ENCODE measurements at regions not wholly inside any gene's neighbourhood (a gene's known extent, or its start where the extent isn't known, plus 50 kb on each side); places are given as distances from the start of the nearest gene placed in this dataset.

GRCh38 chr7:113405296-113406056 is 287.1 kb upstream of the SMIM30 start:
- Histone ChIP-seq H3K4me3 (no peak overlapping the region), H3K4me1 (no peaks in the 10 kb centered on the region), H3K27me3 (no peaks in the 10 kb centered on the region), H3K36me3 (no peaks in the 10 kb centered on the region), H3K9me3 (no peaks in the 10 kb centered on the region), H3K27ac (no peak overlapping the region)
- DNase-seq: no peak
- TF ChIP-seq CTCF (IDR thresholded peaks at IDR 0.05): no peak
- no peak for TF ChIP-seq POLR2A (IDR thresholded peaks at IDR 0.05)
- TF ChIP-seq POLR2AphosphoS5 (IDR thresholded peaks at IDR 0.05): no peak
- no peak for TF ChIP-seq EP300 (IDR thresholded peaks at IDR 0.05)
- WGBS, 5 donors: 82 to 90% (median 84%) methylated on average over 4 of the region's 4 CpGs
- intact Hi-C loops (cut with DNase I; ENCODE audit: low total_unique reads): no loop called here

DNA sequence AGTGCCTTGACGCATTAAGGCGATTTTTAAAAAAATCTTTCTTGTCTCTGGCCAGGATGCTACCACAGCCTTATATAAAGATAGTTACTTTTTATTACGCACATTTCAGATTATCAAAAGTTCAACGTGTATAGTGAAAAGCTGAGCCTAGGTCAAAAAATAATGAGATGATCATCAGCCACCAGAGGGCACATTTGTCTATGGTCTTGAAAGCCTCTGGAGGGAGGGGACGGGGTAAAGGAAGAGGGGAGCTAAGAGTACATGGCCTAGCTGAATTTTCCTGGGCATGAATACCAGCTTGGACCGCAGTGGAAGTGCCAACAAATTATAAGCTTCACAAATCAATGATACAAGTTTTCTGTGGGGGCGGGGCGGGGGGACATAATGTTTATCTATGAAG is 285.9 kb upstream of the SMIM30 start:
- H3K36me3 ChIP-seq: no peaks in the 10 kb centered on the region
- no peak for DNase-seq
- no peaks in the 10 kb centered on the region for H3K4me1 ChIP-seq
- no peaks in the 10 kb centered on the region for H3K27me3 ChIP-seq
- no peak overlapping the region for H3K4me3 ChIP-seq
- 51 to 62% (median 53%) methylated on average over 8 of the region's 8 CpGs for WGBS, 5 donors
- no peak overlapping the region for H3K27ac ChIP-seq
- H3K9me3 ChIP-seq: no peaks in the 10 kb centered on the region
- TF ChIP-seq CTCF (IDR thresholded peaks at IDR 0.05) (no peak), POLR2AphosphoS5 (IDR thresholded peaks at IDR 0.05) (no peak), EP300 (IDR thresholded peaks at IDR 0.05) (no peak), POLR2A (IDR thresholded peaks at IDR 0.05) (no peak)
- intact Hi-C loops (cut with DNase I; ENCODE audit: low total_unique reads): no loop called here

- no peak overlapping the region for H3K27ac ChIP-seq
- no peak for DNase-seq
- no peak overlapping the region for H3K4me3 ChIP-seq
- intact Hi-C loops (cut with DNase I; ENCODE audit: low total_unique reads): no loop called here
- H3K36me3 ChIP-seq: no peaks in the 10 kb centered on the region
- TF ChIP-seq POLR2AphosphoS5 (IDR thresholded peaks at IDR 0.05) (no peak), EP300 (IDR thresholded peaks at IDR 0.05) (no peak), POLR2A (IDR thresholded peaks at IDR 0.05) (no peak), CTCF (IDR thresholded peaks at IDR 0.05) (no peak)
- no peaks in the 10 kb centered on the region for H3K27me3 ChIP-seq
- H3K9me3 ChIP-seq: no peaks in the 10 kb centered on the region
- no peaks in the 10 kb centered on the region for H3K4me1 ChIP-seq
These were observed 284.1 kb upstream of the SMIM30 start for GRCh38 chr7:113402482-113402881.

DNA sequence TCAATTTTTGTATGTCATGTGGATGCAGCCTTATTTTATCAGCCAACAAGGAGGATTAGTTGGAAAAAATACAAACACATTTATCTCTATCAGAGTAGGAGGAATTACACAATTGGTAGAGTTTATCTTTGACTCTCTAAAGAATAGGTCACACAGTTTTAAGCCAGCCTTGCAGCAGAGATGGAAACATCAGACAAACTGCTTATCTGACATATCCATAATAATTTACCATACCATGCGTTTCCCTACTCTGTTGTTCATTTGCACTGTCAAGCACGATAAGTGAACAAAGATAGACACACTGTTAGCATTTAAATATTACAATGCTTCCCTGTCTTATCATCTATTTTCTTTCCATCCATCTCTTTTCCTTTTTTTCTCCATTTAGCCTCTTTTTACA is 283.7 kb upstream of the SMIM30 start:
- no peak overlapping the region for H3K4me3 ChIP-seq
- WGBS, 5 donors: 20 to 42% (median 29%) methylated on average over 2 of the region's 2 CpGs
- intact Hi-C loops (cut with DNase I; ENCODE audit: low total_unique reads): no loop called here

More for the DNA sequence above, 283.7 kb upstream of the SMIM30 start:
- Histone ChIP-seq H3K36me3 (no peaks in the 10 kb centered on the region), H3K9me3 (no peaks in the 10 kb centered on the region), H3K4me1 (no peaks in the 10 kb centered on the region), H3K27me3 (no peaks in the 10 kb centered on the region), H3K27ac (no peak overlapping the region)
- DNase-seq: no peak
- TF ChIP-seq POLR2AphosphoS5 (IDR thresholded peaks at IDR 0.05) (no peak), CTCF (IDR thresholded peaks at IDR 0.05) (no peak), EP300 (IDR thresholded peaks at IDR 0.05) (no peak), POLR2A (IDR thresholded peaks at IDR 0.05) (no peak)
